MCF 10A (cell line): ENCODE measurements at regions not wholly inside any gene's neighbourhood (a gene's known extent, or its start where the extent isn't known, plus 50 kb on each side); places are given as distances from the start of the nearest gene placed in this dataset.

Experiments used
- BruUV-seq: library from RNA; stranded (reverse); fragments of 400-500 nt; replicated peaks from 2 replicates; lab custom pipeline; 2021; lab: Mats Ljungman, UMichigan
- CTCF ChIA-PET: fragments of 300-600 bp; sonication (Branson Sonifier 250); formaldehyde crosslinking; extraction: SDS; loops from one replicate; lab custom pipeline; 2021; ENCODE audit warnings: antibody characterized with exemption, inconsistent platforms; lab: Yijun Ruan, JAX
- POLR2A ChIA-PET: fragments of 300-600, 350-650 bp; sonication (Branson Sonifier 250); formaldehyde crosslinking; extraction: SDS; loops from one replicate; lab custom pipeline; 2020; ENCODE audit warnings: antibody characterized with exemption, inconsistent platforms; lab: Yijun Ruan, JAX
- DNase-seq: peaks from one replicate; pipeline ENCODE4 v3.0.0-alpha.2; 2018; ENCODE audit not compliant: unreplicated experiment
- H3K27ac Mint-ChIP-seq: one replicate; pipeline ENCODE4 v1.8.0; 2022; ENCODE audit warnings: mild to moderate bottlenecking, low read depth, mixed read lengths; ENCODE audit not compliant: unreplicated experiment
- H3K27me3 Mint-ChIP-seq: one replicate; pipeline ENCODE4 v1.8.0; 2022; ENCODE audit warnings: mixed read lengths; ENCODE audit not compliant: insufficient read depth, unreplicated experiment
- H3K36me3 Mint-ChIP-seq: one replicate; pipeline ENCODE4 v1.8.0; 2022; ENCODE audit warnings: mild to moderate bottlenecking, moderate library complexity, mixed read lengths; ENCODE audit not compliant: insufficient read depth, unreplicated experiment
- H3K4me1 Mint-ChIP-seq: one replicate; pipeline ENCODE4 v1.8.0; 2022; ENCODE audit warnings: mixed read lengths; ENCODE audit not compliant: insufficient read depth, unreplicated experiment
- H3K4me3 Mint-ChIP-seq: one replicate; pipeline ENCODE4 v1.8.0; 2022; ENCODE audit warnings: mild to moderate bottlenecking, moderate library complexity, mixed read lengths; ENCODE audit not compliant: unreplicated experiment
- H3K9me3 Mint-ChIP-seq: one replicate; pipeline ENCODE4 v1.8.0; 2022; ENCODE audit warnings: mixed read lengths; ENCODE audit not compliant: unreplicated experiment
- intact Hi-C: fragments of 100-400 bp; cut with micrococcal nuclease; formaldehyde crosslinking; loops from 2 replicates; pipeline ENCODE4 v1.14.1; 2022
- TF ChIP-seq, protein P1 (sequence below): fragments of 200-600 bp; IDR thresholded peaks from one replicate; pipeline ENCODE4 v1.8.0; 2022; ENCODE audit warnings: antibody characterized with exemption, mild to moderate bottlenecking; ENCODE audit not compliant: unreplicated experiment

DNA sequence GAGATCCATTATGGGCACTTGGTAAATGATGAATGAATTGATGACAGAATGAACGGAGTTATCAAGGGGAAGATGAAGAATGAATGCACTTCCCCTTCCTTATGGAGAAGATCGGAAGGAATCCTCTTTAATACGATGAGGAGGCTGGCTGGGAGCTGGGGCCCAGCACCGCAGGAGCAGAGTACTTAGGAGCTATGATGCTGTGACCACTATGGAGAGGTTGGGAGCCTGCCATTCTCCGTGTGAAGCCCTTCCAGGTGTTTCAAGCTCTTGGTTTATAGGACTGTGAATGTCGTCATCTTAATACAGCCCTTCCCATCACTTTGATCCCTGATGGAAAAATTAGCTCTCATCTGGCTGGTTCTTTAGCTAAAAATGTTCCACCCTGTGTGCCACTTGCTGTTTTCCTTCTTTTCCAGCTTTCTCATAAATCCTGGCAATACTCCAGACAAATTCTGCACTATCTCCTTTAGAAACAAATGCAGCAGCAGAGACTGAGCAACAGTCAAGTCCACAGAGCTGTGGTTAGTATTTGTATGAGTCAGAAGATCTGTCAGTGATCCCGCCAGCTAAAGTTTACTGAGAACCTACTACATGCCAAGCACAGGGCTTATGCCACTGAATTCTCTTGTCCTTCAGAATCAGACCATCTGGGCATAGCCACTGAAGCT lies 263.1 kb upstream of the CRY1 start:
- no TSS peak for BruUV-seq
- no peaks in the 10 kb centered on the region for H3K9me3 Mint-ChIP-seq
- H3K27ac Mint-ChIP-seq: no peak overlapping the region
- TF ChIP-seq, protein P1, sequence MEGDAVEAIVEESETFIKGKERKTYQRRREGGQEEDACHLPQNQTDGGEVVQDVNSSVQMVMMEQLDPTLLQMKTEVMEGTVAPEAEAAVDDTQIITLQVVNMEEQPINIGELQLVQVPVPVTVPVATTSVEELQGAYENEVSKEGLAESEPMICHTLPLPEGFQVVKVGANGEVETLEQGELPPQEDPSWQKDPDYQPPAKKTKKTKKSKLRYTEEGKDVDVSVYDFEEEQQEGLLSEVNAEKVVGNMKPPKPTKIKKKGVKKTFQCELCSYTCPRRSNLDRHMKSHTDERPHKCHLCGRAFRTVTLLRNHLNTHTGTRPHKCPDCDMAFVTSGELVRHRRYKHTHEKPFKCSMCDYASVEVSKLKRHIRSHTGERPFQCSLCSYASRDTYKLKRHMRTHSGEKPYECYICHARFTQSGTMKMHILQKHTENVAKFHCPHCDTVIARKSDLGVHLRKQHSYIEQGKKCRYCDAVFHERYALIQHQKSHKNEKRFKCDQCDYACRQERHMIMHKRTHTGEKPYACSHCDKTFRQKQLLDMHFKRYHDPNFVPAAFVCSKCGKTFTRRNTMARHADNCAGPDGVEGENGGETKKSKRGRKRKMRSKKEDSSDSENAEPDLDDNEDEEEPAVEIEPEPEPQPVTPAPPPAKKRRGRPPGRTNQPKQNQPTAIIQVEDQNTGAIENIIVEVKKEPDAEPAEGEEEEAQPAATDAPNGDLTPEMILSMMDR: no peak
- no peaks in the 10 kb centered on the region for H3K36me3 Mint-ChIP-seq
- intact Hi-C loops: no loop called here
- peaks cover 6% of the 10 kb centered on the region for H3K4me1 Mint-ChIP-seq
- ChIA-PET CTCF (interaction anchor here (0.8 to 1.4 kb wide), 3 partner anchors 8 to 224 kb away, joined by 3 to 4 read pairs (median 3); no protein-coding TSS in a partner anchor), POLR2A (no interaction called here)
- no peaks in the 10 kb centered on the region for H3K27me3 Mint-ChIP-seq
- peak; percentile 75 for DNase-seq
- no peak overlapping the region for H3K4me3 Mint-ChIP-seq

DNA sequence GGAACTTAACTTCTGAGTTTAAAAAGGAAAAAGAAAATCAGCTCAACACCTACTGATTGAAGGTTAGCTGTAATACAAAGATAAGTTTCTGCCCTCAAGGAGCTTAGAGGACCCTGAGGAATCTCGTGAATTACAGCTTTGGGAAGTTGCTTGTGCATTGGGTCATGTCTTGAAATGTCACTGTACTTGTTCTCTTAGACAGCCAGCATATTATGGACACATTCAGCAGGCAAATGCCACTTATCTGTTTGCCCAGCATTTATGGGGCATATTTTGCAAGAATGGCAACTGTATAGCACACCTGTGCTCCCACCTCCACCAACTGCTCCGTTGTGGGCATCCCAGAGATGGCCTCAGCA lies 263.6 kb upstream of the CRY1 start:
- Mint-ChIP-seq H3K36me3 (no peaks in the 10 kb centered on the region), H3K4me3 (no peak overlapping the region), H3K27ac (no peak overlapping the region), H3K4me1 (peaks cover 5% of the 10 kb centered on the region), H3K9me3 (no peaks in the 10 kb centered on the region), H3K27me3 (no peaks in the 10 kb centered on the region)
- TF ChIP-seq, protein P1: no peak
- no TSS peak for BruUV-seq
- intact Hi-C loops: no loop called here
- ChIA-PET POLR2A (no interaction called here), CTCF (interaction anchor here (0.8 to 1.4 kb wide), 2 partner anchors 8 to 225 kb away, joined by 3 to 4 read pairs; no protein-coding TSS in a partner anchor)
- no peak for DNase-seq

DNA sequence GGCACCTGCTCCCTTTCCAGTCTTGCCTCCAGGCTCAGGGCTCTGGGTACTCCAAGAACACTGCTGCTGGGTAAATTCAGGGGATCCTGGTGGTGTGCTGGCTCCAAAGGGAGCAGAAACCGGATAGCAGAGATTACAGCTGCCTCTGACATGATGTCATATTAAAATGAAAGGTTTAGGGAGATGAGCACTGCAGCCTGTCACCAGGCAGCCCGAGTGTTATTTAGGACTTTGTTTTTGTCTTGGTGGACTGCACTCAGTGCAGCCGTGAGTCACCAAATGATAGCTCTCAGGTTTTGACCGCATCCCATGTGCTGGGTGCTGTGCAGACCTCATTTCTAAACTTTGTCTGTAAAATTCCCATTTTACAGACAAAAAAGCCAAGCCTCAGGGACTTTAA lies 266.0 kb upstream of the CRY1 start:
- no TSS peak for BruUV-seq
- TF ChIP-seq, protein P1: no peak
- ChIA-PET CTCF (no interaction called here), POLR2A (no interaction called here)
- Mint-ChIP-seq H3K36me3 (no peaks in the 10 kb centered on the region), H3K27ac (no peak overlapping the region), H3K4me1 (no peaks in the 10 kb centered on the region), H3K4me3 (no peak overlapping the region), H3K27me3 (no peaks in the 10 kb centered on the region), H3K9me3 (no peaks in the 10 kb centered on the region)
- intact Hi-C loops: no loop called here
- DNase-seq: no peak

DNA sequence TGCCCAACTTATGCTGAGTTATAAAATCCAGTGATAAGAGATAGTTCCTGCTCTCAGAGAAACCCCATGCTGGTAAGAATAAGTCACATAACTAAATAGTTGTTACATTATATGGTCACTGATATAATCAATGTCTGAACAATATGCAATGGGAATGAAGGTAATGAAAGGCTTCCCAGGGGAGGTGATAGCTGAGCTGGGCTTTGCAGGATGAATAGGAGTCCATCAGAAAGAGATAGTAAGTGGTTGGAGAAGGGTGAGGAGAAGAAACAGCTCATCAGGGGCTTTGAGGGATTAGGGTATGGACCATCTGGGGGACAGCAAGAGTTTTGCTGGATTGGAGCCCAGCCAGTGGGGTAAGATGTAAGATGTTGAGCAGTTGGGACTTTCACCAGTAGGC lies 266.7 kb upstream of the CRY1 start:
- intact Hi-C loops: no loop called here

More for the DNA sequence above, 266.7 kb upstream of the CRY1 start:
- no peak overlapping the region for H3K4me3 Mint-ChIP-seq
- no TSS peak for BruUV-seq
- CTCF ChIA-PET: no interaction called here
- no peak overlapping the region for H3K27ac Mint-ChIP-seq
- POLR2A ChIA-PET: no interaction called here
- no peaks in the 10 kb centered on the region for H3K36me3 Mint-ChIP-seq
- TF ChIP-seq, protein P1: no peak
- no peaks in the 10 kb centered on the region for H3K27me3 Mint-ChIP-seq
- H3K9me3 Mint-ChIP-seq: no peaks in the 10 kb centered on the region
- DNase-seq: no peak
- no peaks in the 10 kb centered on the region for H3K4me1 Mint-ChIP-seq
